HG02798 (cell line): ENCODE measurements at regions not wholly inside any gene's neighbourhood (a gene's known extent, or its start where the extent isn't known, plus 50 kb on each side); places are given as distances from the start of the nearest gene placed in this dataset.

Experiments used
- ATAC-seq: cut with Tn5 transposase; IDR thresholded peaks from one replicate; pipeline ENCODE4 v1.9.1; 2021; ENCODE audit warnings: mild to moderate bottlenecking; ENCODE audit not compliant: unreplicated experiment, poor library complexity

- no peak for ATAC-seq
These were observed 849.4 kb upstream of the CXADR start for GRCh38 chr21:16663436-16663835.

- ATAC-seq: no peak
These were observed 845.4 kb upstream of the CXADR start for GRCh38 chr21:16667395-16667794.

- no peak for ATAC-seq
These were observed 837.9 kb upstream of the CXADR start for GRCh38 chr21:16674949-16675348.

GRCh38 chr21:16676391-16676790 is 836.5 kb upstream of the CXADR start:
- no peak for ATAC-seq

- no peak for ATAC-seq
These were observed 834.2 kb upstream of the CXADR start for GRCh38 chr21:16678429-16679160.

- ATAC-seq: no peak
These were observed 817.8 kb upstream of the CXADR start for GRCh38 chr21:16695074-16695473.

GRCh38 chr21:16707274-16707673 is 805.6 kb upstream of the CXADR start:
- no peak for ATAC-seq

DNA sequence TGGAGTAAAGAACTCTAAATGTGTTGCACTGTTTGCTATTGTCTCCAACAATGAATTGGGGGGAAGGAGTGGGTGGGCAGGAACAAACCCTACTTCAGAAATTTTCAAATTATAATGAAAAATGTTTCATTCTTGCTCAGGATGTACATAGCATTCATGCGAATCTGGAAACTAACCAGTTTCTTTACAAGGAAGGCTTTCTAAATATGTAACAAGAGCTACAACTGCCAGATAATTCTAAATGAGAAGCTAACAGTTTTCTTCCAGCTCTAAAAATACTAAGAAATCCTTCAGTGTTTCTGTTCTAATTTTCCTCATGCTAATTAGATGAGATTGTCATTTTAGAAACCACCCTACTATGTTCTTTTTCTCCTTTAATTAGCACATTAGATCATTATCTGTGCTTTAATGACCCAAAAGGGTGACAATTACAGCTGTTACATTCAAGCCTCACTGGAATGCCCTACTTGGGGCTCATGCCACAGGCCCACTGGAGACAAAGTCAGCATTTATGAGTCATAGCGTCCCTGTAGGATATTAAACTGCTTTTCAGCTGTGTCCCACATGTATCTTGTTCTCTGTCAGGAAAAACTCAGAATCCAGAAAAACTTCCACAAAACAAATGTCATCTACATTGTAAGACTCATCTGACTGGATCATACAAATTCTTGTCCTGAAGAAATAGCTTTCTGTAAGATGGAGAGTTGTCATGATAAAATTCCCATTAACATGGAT is 804.6 kb upstream of the CXADR start:
- ATAC-seq: no peak

DNA sequence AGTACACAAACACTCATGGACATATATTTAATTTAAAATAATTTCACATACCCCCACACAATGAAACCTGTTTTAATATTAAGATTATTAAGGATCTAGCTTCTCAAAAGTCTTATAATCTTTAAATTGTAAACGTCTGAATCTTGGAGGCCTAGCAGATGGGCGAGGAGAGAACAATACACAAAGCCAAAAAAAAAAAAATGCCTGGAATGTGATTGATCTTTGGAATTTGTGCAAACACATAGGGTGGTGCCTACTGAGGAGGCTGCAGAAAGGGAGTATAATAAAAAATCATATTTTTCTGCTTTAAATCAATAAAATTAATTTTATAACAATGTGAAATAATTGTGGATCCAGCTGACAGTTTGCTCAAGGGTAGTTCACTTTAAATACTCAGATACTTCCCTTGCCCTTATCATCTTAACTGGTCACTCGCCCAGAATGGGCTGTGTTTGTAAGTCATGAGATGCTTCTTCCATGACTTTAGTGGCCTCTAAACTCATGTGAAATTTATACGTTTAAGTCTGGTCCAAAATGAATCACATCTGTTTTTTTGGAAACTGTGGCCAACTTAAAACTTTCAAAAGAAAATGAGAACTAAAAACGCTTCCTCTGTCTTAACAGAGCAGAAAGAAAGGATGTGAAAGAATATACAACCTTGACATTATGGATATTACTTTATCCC is 802.8 kb upstream of the CXADR start:
- ATAC-seq: no peak

DNA sequence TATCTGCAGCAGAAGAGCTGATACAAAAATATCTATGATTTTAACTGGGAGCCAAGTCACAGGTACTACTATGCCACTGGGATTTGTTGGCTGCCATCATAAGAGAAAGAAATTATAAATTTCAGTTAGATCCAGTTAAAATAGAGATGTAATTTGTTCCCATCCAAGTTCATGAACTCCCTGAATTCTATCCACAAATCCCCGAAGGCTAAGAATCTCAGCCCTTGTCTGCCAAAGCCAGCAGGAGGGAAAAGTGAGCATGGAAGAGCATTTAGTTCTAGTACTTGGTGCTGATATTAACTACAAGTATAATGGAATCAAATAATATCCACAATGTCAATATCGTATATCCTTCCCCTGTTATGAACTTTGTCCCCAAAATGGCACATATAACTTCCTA is 801.1 kb upstream of the CXADR start:
- ATAC-seq: no peak

GRCh38 chr21:16713331-16714117 is 799.3 kb upstream of the CXADR start:
- no peak for ATAC-seq

GRCh38 chr21:16740511-16740910 is 772.3 kb upstream of the CXADR start:
- no peak for ATAC-seq

DNA sequence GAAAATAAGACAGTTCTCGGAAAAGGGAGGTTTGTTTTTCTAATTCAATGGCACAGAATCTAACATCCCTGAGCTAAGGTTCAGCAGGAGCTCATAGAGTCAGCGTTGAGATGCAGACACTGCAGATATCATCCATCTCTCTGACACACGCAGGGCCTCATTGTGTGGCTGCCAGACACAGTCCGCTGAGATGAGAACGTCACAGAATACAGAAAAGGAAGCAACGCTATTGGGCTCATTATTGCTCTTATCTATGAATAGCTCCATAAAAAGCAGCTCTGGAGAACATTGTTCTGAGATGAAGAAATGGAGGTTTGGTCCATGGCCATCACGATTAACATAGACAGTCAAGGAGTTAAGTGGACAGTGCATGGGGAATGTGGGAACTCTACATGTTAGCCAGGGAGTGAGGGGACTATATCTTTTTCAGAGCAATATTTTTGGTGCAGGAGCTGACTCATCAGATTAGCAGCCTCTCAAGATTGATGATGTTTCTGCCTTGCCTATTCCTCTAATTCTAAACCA is 771.6 kb upstream of the CXADR start:
- no peak for ATAC-seq

GRCh38 chr21:16742131-16742641 is 770.7 kb upstream of the CXADR start:
- no peak for ATAC-seq

- no peak for ATAC-seq
These were observed 770.1 kb upstream of the CXADR start for GRCh38 chr21:16742741-16743140.

- ATAC-seq: no peak
These were observed 769.5 kb upstream of the CXADR start for GRCh38 chr21:16743317-16743716.

- no peak for ATAC-seq
These were observed 761.9 kb upstream of the CXADR start for GRCh38 chr21:16750926-16751325.

GRCh38 chr21:16751695-16752474 is 761.0 kb upstream of the CXADR start:
- ATAC-seq: no peak

DNA sequence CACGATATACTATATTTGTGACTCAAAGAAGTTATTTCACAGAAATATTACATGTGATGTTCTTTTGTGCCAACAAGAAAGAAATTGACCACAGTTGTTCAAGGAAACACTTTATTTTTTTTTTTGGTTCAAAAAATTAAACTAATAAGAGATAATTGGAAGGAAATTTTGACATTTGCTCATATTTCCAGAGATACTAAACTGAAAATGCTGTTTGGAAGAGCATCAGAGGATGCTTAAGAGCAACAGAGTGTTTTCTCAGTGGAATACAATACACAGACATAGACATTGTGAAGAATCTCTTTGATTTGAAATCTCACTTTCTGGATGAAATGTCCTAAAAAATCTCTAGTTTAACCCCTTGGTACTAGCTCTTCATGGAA is 760.4 kb upstream of the CXADR start:
- no peak for ATAC-seq
